AG04450 (cell line): ENCODE measurements at regions not wholly inside any gene's neighbourhood (a gene's known extent, or its start where the extent isn't known, plus 50 kb on each side); places are given as distances from the start of the nearest gene placed in this dataset.

ENCODE experiments used
- CTCF ChIA-PET: fragments of 300-600, 350-600 bp; formaldehyde crosslinking; extraction: SDS; loops from one replicate; lab custom pipeline; 2022; ENCODE audit warnings: antibody characterized with exemption, inconsistent platforms; lab: Charles Lee
- POLR2A ChIA-PET: fragments of 350-600 bp; formaldehyde crosslinking; extraction: SDS; loops from one replicate; lab custom pipeline; 2021; ENCODE audit warnings: antibody characterized with exemption, inconsistent platforms; lab: Yijun Ruan, JAX
- DNase-seq: peaks from one replicate; pipeline ENCODE4 v3.0.0-alpha.2; 2011; ENCODE audit warnings: low read depth, low spot score
- H3K27ac ChIP-seq: one replicate; pipeline ENCODE4 v1.5.1; 2012; ENCODE audit warnings: low read depth, low read length, control low read depth
- H3K27me3 ChIP-seq: one replicate; pipeline ENCODE4 v1.6.0; 2012; ENCODE audit warnings: low read length; ENCODE audit not compliant: control insufficient read depth, insufficient read depth
- H3K4me3 ChIP-seq: 2 replicates; pipeline ENCODE4 v1.5.1; 2011; ENCODE audit warnings: mild to moderate bottlenecking, low read depth, low read length, control low read depth
- H3K9me3 ChIP-seq: 2 replicates; pipeline ENCODE4 v1.5.1; 2012; ENCODE audit warnings: low read length; ENCODE audit not compliant: control insufficient read depth, insufficient read depth
- TF ChIP-seq, protein P1 (sequence below): IDR thresholded peaks from 2 replicates; pipeline ENCODE4 v1.5.1; 2011; ENCODE audit warnings: low read depth, low read length, control low read depth, inconsistent platforms

DNA sequence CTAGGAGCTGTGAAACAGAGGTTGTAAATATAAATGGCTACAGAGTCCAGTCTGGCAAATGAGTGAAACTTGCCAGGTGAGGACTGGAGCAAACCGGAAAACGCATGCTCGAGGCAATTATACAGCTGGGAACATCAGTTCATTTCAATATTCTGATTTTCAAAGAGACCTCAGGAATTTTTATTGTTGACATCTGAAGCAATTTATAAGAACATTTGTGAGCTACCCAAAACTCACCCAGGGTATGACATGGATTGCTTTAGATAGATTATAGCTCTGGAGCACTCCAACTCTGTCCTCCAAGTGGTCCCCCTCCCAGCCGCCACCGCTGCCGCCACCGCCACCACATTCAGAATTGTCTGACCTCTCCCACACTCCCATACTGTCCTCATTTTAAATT is 84.6 kb upstream of the GRAMD2B start:
- Histone ChIP-seq H3K27ac (no peak overlapping the region), H3K27me3 (peaks cover 2% of the 10 kb centered on the region), H3K9me3 (no peaks in the 10 kb centered on the region), H3K4me3 (no peak overlapping the region)
- TF ChIP-seq, protein P1, sequence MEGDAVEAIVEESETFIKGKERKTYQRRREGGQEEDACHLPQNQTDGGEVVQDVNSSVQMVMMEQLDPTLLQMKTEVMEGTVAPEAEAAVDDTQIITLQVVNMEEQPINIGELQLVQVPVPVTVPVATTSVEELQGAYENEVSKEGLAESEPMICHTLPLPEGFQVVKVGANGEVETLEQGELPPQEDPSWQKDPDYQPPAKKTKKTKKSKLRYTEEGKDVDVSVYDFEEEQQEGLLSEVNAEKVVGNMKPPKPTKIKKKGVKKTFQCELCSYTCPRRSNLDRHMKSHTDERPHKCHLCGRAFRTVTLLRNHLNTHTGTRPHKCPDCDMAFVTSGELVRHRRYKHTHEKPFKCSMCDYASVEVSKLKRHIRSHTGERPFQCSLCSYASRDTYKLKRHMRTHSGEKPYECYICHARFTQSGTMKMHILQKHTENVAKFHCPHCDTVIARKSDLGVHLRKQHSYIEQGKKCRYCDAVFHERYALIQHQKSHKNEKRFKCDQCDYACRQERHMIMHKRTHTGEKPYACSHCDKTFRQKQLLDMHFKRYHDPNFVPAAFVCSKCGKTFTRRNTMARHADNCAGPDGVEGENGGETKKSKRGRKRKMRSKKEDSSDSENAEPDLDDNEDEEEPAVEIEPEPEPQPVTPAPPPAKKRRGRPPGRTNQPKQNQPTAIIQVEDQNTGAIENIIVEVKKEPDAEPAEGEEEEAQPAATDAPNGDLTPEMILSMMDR: no peak
- no peak for DNase-seq
- ChIA-PET POLR2A (interaction anchor here (1.0 kb wide), 1 partner anchor 440 kb away, joined by 3 read pairs; no protein-coding TSS in a partner anchor), CTCF (interaction anchor here (0.7 to 5.7 kb wide), 17 partner anchors 10 to 976 kb away, joined by 3 to 200 read pairs (median 11); partner anchors contain the start of genes ALDH7A1 and PHAX)

DNA sequence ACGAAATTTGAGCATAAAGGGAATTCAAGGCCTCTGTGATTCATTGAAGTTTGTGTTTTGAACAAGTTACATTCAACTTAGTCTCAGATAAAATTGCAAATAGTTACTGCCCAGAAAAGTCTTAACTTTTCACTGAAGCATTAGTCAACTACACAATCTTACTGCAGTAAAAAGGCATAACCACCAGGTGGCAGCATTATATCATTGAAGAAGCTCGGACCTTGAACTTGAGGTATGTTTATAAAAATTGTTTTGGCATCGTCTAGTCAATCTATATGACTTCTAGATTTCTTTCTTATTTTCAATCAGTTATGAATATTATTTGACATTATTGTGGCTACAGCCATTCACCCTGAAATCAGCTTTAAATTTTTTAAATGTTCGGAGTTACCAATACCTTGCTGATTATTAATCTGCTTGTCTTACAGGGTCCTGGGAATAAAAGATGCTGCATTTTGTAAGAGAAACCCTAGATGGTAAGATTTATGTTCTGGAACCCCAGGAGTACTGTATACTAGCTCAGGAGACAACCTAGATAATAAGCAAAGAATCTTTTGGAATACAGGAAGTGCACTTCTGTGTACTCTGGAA is 83.9 kb upstream of the GRAMD2B start:
- no peak overlapping the region for H3K27ac ChIP-seq
- ChIA-PET CTCF (interaction anchor here (0.6 to 5.7 kb wide), 26 partner anchors 10 to 929 kb away, joined by 3 to 200 read pairs (median 6); partner anchors contain the start of genes ALDH7A1 and PHAX), POLR2A (interaction anchor here (1.0 kb wide), 1 partner anchor 439 kb away, joined by 3 read pairs; no protein-coding TSS in a partner anchor)
- H3K27me3 ChIP-seq: peaks cover 2% of the 10 kb centered on the region
- TF ChIP-seq, protein P1: peak; percentile 79
- DNase-seq: peak; percentile 30
- no peak overlapping the region for H3K4me3 ChIP-seq
- no peaks in the 10 kb centered on the region for H3K9me3 ChIP-seq

DNA sequence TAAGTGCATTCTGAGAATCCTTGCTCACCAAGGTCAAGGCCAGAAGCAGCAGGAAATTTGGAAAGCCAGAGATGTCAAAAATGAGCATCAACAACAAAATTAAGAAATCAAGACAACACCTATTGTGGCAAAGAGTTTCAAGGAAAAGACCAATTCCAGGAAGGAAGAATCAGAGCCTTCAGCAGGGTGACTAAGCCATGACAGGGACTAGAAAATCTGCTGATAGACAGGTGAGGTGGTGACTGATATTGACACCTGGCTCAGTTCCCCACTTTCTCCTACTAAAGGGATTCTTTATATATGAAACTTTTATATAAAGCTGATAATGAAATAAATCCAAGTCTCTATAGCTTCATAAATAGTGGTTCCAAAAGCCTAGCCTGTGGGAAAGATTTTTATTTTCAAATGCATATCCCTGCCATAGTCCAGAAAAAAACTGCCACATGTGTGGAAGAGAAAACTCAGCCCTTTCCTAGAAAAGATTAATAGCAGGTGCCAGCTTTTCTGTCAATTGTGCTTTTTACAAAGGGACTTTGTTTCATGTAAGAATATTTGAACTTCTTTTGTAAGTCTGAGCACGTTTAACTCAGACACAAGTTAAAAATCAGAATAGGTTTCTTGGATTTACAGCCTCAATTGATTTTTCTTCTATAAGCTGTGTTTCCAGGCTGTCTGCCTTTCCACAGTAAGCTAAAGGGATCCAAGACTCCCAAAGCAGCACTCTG is 81.1 kb upstream of the GRAMD2B start:
- DNase-seq: no peak
- H3K27ac ChIP-seq: no peak overlapping the region
- ChIA-PET POLR2A (no interaction called here), CTCF (interaction anchor here (0.6 to 4.3 kb wide), 6 partner anchors 12 to 259 kb away, joined by 3 to 27 read pairs (median 8); partner anchors contain the start of gene PHAX)
- no peaks in the 10 kb centered on the region for H3K9me3 ChIP-seq
- no peak overlapping the region for H3K4me3 ChIP-seq
- no peaks in the 10 kb centered on the region for H3K27me3 ChIP-seq
- TF ChIP-seq, protein P1: no peak

DNA sequence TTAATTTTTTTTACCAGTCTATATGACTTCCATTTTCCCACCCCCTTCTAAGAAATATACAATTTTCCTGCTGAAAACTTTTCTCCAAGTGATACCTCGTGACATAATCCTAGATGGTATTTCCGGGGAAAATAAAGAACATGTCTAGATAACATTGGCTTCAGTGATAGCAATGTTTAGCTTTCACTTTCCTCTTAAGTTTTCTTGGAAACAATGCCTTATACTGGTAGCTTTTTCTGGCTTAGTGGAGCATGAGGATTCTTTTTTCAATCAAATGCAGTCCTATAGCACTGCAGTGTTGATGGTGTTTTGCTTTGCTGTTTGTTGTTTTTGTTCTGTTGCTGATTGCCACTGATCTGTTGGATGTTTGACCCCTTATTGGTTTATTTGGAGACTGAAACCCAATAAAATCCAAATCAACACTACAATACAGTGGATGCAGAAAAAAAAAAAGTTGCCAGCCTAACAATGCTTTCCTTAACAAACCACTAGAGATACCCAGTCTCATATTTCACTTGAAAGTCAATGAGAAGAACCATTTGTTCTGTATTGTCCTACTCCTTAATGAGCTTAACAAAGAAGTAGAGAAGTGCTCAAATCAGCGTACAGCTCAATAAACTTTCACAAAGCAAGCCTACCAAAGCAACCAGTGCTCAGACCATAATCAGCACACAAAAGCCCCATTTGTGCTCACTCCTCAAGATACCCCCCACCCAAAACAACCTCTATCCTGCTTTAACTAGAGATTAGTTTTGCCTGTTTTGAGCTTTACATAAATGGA is 74.2 kb upstream of the GRAMD2B start:
- TF ChIP-seq, protein P1: no peak

More for the DNA sequence above, 74.2 kb upstream of the GRAMD2B start:
- ChIA-PET POLR2A (no interaction called here), CTCF (interaction anchor here (0.6 to 14.2 kb wide), 8 partner anchors 11 to 453 kb away, joined by 3 to 270 read pairs (median 6); partner anchors contain the start of genes ALDH7A1 and PHAX)
- Histone ChIP-seq H3K4me3 (no peak overlapping the region), H3K27ac (no peak overlapping the region), H3K27me3 (no peaks in the 10 kb centered on the region), H3K9me3 (no peaks in the 10 kb centered on the region)
- DNase-seq: no peak
